ENCODE measurements at regions not wholly inside any gene's neighbourhood (a gene's known extent, or its start where the extent isn't known, plus 50 kb on each side); places are given as distances from the start of the nearest gene placed in this dataset.

DNA sequence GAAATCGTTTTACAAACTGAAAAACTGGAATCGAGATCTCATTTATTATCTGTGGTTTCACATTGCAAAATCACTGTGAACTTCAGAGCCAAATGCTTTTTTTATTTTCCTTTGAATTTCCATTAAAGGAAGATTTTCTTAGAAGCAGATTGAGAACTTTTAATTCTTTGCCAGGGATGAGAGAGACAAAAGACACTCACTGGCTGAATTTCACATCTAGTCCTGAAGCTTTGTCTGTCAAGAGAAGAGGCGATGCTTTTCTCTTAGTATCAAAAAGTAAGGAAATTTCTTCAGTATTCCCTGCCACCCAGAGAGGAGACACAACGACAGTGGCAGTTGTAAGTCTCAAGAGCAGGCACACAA lies 141.8 kb downstream of the TMEM200A start:
- CTCF ChIA-PET, result no interaction called here
- H3K9me3 Mint-ChIP-seq (ENCODE audit: low read depth, unreplicated experiment), result no peaks in the 10 kb centered on the region
- no peak overlapping the region for H3K27ac Mint-ChIP-seq (ENCODE audit: unreplicated experiment)
- no peaks in the 10 kb centered on the region for H3K27me3 Mint-ChIP-seq (ENCODE audit: unreplicated experiment)
- no peak for DNase-seq
- intact Hi-C loops (cut with micrococcal nuclease; ENCODE audit: unreplicated experiment), result no loop called here
- TF ChIP-seq, protein P1, sequence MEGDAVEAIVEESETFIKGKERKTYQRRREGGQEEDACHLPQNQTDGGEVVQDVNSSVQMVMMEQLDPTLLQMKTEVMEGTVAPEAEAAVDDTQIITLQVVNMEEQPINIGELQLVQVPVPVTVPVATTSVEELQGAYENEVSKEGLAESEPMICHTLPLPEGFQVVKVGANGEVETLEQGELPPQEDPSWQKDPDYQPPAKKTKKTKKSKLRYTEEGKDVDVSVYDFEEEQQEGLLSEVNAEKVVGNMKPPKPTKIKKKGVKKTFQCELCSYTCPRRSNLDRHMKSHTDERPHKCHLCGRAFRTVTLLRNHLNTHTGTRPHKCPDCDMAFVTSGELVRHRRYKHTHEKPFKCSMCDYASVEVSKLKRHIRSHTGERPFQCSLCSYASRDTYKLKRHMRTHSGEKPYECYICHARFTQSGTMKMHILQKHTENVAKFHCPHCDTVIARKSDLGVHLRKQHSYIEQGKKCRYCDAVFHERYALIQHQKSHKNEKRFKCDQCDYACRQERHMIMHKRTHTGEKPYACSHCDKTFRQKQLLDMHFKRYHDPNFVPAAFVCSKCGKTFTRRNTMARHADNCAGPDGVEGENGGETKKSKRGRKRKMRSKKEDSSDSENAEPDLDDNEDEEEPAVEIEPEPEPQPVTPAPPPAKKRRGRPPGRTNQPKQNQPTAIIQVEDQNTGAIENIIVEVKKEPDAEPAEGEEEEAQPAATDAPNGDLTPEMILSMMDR (IDR thresholded peaks at IDR 0.05; ENCODE audit: unreplicated experiment), result no peak
- H3K4me3 Mint-ChIP-seq (ENCODE audit: low read depth, unreplicated experiment), result no peak overlapping the region
- H3K4me1 Mint-ChIP-seq (ENCODE audit: low read depth, unreplicated experiment), result no peaks in the 10 kb centered on the region
- H3K36me3 Mint-ChIP-seq (ENCODE audit: insufficient read depth, unreplicated experiment), result no peaks in the 10 kb centered on the region
- BruUV-seq (replicated peaks), result no TSS peak

DNA sequence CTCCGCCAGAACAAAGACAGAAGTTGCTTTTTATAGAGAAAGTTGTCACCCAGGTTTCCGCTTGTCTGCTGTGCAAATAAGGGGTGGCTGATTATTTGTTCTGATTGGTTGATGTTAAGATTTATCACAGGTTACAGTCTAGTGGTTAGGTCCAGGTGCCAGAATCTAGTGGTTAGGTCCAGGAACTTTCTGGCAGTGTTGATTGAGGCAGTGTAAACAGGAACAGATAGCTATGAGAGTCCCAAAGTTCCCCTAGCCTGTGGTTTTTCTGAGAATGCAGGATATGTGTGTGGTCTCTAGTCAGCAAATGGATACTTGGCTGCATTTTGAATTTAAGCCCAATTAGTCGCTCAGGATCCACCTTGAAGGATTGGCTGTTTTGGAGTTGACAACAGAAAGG lies 148.0 kb downstream of the TMEM200A start:
- H3K27ac Mint-ChIP-seq (ENCODE audit: unreplicated experiment), result no peak overlapping the region
- H3K36me3 Mint-ChIP-seq (ENCODE audit: insufficient read depth, unreplicated experiment), result peaks cover 8% of the 10 kb centered on the region
- peaks cover 38% of the 10 kb centered on the region for H3K4me1 Mint-ChIP-seq (ENCODE audit: low read depth, unreplicated experiment)
- no peaks in the 10 kb centered on the region for H3K27me3 Mint-ChIP-seq (ENCODE audit: unreplicated experiment)
- intact Hi-C loops (cut with micrococcal nuclease; ENCODE audit: unreplicated experiment), result no loop called here
- TF ChIP-seq, protein P1 (IDR thresholded peaks at IDR 0.05; ENCODE audit: unreplicated experiment), result no peak
- DNase-seq, result peak; percentile 30
- H3K4me3 Mint-ChIP-seq (ENCODE audit: low read depth, unreplicated experiment), result no peak overlapping the region
- CTCF ChIA-PET, result no interaction called here
- no TSS peak for BruUV-seq (replicated peaks)
- H3K9me3 Mint-ChIP-seq (ENCODE audit: low read depth, unreplicated experiment), result no peaks in the 10 kb centered on the region

DNA sequence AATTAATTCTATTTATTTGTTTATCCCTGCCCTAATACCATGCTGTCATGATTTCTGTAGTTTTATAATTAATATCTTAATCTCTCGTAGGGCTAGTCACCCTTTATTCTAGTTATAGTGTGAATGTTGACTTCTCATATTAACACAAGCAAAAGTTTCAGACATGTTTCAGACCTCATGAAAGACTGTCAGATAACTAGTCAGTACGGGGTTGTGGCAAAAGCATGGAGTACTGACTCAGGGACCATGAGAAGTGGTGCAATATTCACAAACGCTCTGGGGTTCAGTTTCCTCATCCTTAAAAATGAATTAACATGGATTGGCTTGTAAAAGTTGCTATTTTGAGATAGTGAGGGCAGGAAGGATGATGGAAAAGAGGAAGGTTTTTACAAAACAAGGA lies 148.9 kb downstream of the TMEM200A start:
- BruUV-seq (replicated peaks), result no TSS peak
- peaks cover 8% of the 10 kb centered on the region for H3K36me3 Mint-ChIP-seq (ENCODE audit: insufficient read depth, unreplicated experiment)
- H3K9me3 Mint-ChIP-seq (ENCODE audit: low read depth, unreplicated experiment), result no peaks in the 10 kb centered on the region
- peaks cover 38% of the 10 kb centered on the region for H3K4me1 Mint-ChIP-seq (ENCODE audit: low read depth, unreplicated experiment)
- CTCF ChIA-PET, result no interaction called here
- H3K27ac Mint-ChIP-seq (ENCODE audit: unreplicated experiment), result no peak overlapping the region
- TF ChIP-seq, protein P1 (IDR thresholded peaks at IDR 0.05; ENCODE audit: unreplicated experiment), result no peak
- no peak for DNase-seq
- no peak overlapping the region for H3K4me3 Mint-ChIP-seq (ENCODE audit: low read depth, unreplicated experiment)
- H3K27me3 Mint-ChIP-seq (ENCODE audit: unreplicated experiment), result no peaks in the 10 kb centered on the region
- intact Hi-C loops (cut with micrococcal nuclease; ENCODE audit: unreplicated experiment), result no loop called here

DNA sequence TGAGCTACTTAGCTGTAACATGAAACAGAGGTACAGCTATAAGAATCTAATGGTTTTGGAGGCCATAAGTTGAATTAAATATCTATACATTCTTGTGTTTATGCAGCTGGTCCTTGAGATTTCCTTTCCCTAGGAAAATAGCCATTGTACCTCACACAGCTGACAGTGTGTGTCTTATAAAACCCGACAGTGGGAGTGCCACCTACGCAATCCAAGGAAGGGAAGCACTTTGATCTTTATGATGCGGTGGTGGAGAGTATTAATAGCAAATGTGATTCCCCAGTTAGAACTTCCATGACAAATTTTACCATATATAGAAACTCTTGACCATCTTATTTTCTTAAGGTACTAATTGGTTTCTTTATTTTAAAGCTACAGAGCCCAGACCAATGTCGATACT lies 149.5 kb downstream of the TMEM200A start:
- intact Hi-C loops (cut with micrococcal nuclease; ENCODE audit: unreplicated experiment), result no loop called here
- DNase-seq, result no peak
- no peak overlapping the region for H3K27ac Mint-ChIP-seq (ENCODE audit: unreplicated experiment)

More for the DNA sequence above, 149.5 kb downstream of the TMEM200A start:
- H3K27me3 Mint-ChIP-seq (ENCODE audit: unreplicated experiment), result no peaks in the 10 kb centered on the region
- no TSS peak for BruUV-seq (replicated peaks)
- H3K36me3 Mint-ChIP-seq (ENCODE audit: insufficient read depth, unreplicated experiment), result peaks cover 8% of the 10 kb centered on the region
- H3K4me3 Mint-ChIP-seq (ENCODE audit: low read depth, unreplicated experiment), result no peak overlapping the region
- TF ChIP-seq, protein P1 (IDR thresholded peaks at IDR 0.05; ENCODE audit: unreplicated experiment), result no peak
- CTCF ChIA-PET, result no interaction called here
- H3K4me1 Mint-ChIP-seq (ENCODE audit: low read depth, unreplicated experiment), result peaks cover 38% of the 10 kb centered on the region
- no peaks in the 10 kb centered on the region for H3K9me3 Mint-ChIP-seq (ENCODE audit: low read depth, unreplicated experiment)

All from Calu3 (cell line).